GM23248 (cell line): ENCODE measurements at regions not wholly inside any gene's neighbourhood (a gene's known extent, or its start where the extent isn't known, plus 50 kb on each side); places are given as distances from the start of the nearest gene placed in this dataset.

Source experiments
- EZH2 ChIP-seq: fragments of 200-600 bp; sonication (generic); IDR thresholded peaks from 2 replicates; pipeline ENCODE4 v1.6.1; 2018; ENCODE audit warnings: antibody characterized with exemption, mild to moderate bottlenecking; ENCODE audit not compliant: insufficient read depth, poor library complexity, severe bottlenecking
- EZH2phosphoT487 ChIP-seq: fragments of 200-600 bp; sonication (generic); IDR thresholded peaks from 2 replicates; pipeline ENCODE4 v1.6.1; 2018; ENCODE audit warnings: antibody characterized with exemption, moderate library complexity, mild to moderate bottlenecking, low read depth; ENCODE audit not compliant: insufficient read depth

- TF ChIP-seq EZH2 (no peak), EZH2phosphoT487 (no peak)
Measured at GRCh38 chr4:150010525-150011126, 67.6 kb upstream of the DCLK2 start.
